Common myeloid progenitor, CD34-positive (primary cell): ENCODE measurements at regions not wholly inside any gene's neighbourhood (a gene's known extent, or its start where the extent isn't known, plus 50 kb on each side); places are given as distances from the start of the nearest gene placed in this dataset.

ENCODE experiments used
- CTCF ChIA-PET: fragments of 350-600 bp; sonication (Branson Sonifier 250); formaldehyde crosslinking; loops from one replicate; lab custom pipeline; 2021; ENCODE audit warnings: antibody characterized with exemption; lab: Charles Lee
- POLR2A ChIA-PET: fragments of 350-600 bp; sonication (Branson Sonifier 250); formaldehyde crosslinking; loops from one replicate; lab custom pipeline; 2021; ENCODE audit warnings: antibody characterized with exemption; lab: Charles Lee
- DNase-seq, 3 donors: peaks; one replicate each; pipeline versions ENCODE4 v3.0.0 to v3.0.0-alpha.2; 2013
- H3K27ac ChIP-seq, 2 experiments: 1 replicate in 1 of 2; 2 replicates in 1 of 2; pipeline ENCODE4 v1.7.0; 2013; ENCODE audit warnings: inconsistent platforms in 2 of 2, low read length in 2 of 2, mild to moderate bottlenecking in 2 of 2, low read depth in 1 of 2, moderate library complexity in 1 of 2; ENCODE audit not compliant: severe bottlenecking in 2 of 2, insufficient read depth in 1 of 2, poor library complexity in 1 of 2
- H3K27me3 ChIP-seq, 5 experiments: replicated peaks in 2 of 5; 1 replicate in 3 of 5; 2 replicates in 2 of 5; pipeline versions ENCODE4 v1.6.1 to v1.7.0; 2013; ENCODE audit warnings: low read length in 4 of 5, mild to moderate bottlenecking in 2 of 5, moderate library complexity in 2 of 5, inconsistent platforms in 1 of 5; ENCODE audit not compliant: insufficient read depth in 5 of 5, control insufficient read depth in 4 of 5
- H3K36me3 ChIP-seq, 4 experiments: 1 replicate in 2 of 4; 2 replicates in 2 of 4; pipeline versions ENCODE4 v1.6.1 to v1.7.0; 2013; ENCODE audit warnings: low read length in 3 of 4, control low read depth in 1 of 4, mild to moderate bottlenecking in 1 of 4; ENCODE audit not compliant: control insufficient read depth in 4 of 4, insufficient read depth in 4 of 4
- H3K4me1 ChIP-seq, 4 experiments: 1 replicate in 3 of 4; 2 replicates in 1 of 4; pipeline versions ENCODE4 v1.6.1 to v1.7.1; 2013; ENCODE audit warnings: low read length in 3 of 4, mild to moderate bottlenecking in 3 of 4, control low read depth in 1 of 4, inconsistent platforms in 1 of 4, moderate library complexity in 1 of 4; ENCODE audit not compliant: control insufficient read depth in 4 of 4, insufficient read depth in 4 of 4; ENCODE audit errors: control extremely low read depth in 1 of 4
- H3K4me3 ChIP-seq, 7 experiments: 1 replicate in 4 of 7; 2 replicates in 3 of 7; pipeline versions ENCODE4 v1.5.1 to v1.7.0; 2013; ENCODE audit warnings: mild to moderate bottlenecking in 7 of 7, low read length in 6 of 7, moderate library complexity in 6 of 7, inconsistent platforms in 2 of 7, low read depth in 2 of 7, control low read depth in 1 of 7; ENCODE audit not compliant: insufficient read depth in 4 of 7, control insufficient read depth in 1 of 7; ENCODE audit errors: extremely low read depth in 1 of 7
- H3K9me3 ChIP-seq, 5 experiments: 1 replicate in 4 of 5; 2 replicates in 1 of 5; pipeline versions ENCODE4 v1.6.1 to v1.7.1; 2013; ENCODE audit warnings: low read length in 4 of 5, mild to moderate bottlenecking in 2 of 5, inconsistent platforms in 1 of 5, low read depth in 1 of 5, moderate library complexity in 1 of 5; ENCODE audit not compliant: control insufficient read depth in 4 of 5, insufficient read depth in 2 of 5; ENCODE audit errors: control extremely low read depth in 1 of 5
- whole genome bisulfite sequencing: methylation state at CpG from one replicate; pipeline ENCODE4 v1.1.5; 2013; ENCODE audit not compliant: insufficient coverage; 5-methylcytosine and 5-hydroxymethylcytosine counted together

GRCh38 chr1:9482403-9482802, 56.9 kb upstream of the SLC25A33 start:
- Histone ChIP-seq H3K4me3 (no peak overlapping the region), H3K27ac (no peak overlapping the region), H3K36me3 (no peaks in the 10 kb centered on the region), H3K9me3 (no peaks in the 10 kb centered on the region), H3K4me1 (no peaks in the 10 kb centered on the region), H3K27me3 (peaks cover 0 to 5% (median 0%) of the 10 kb centered on the region in 5 experiments)
- ChIA-PET CTCF (no interaction called here), POLR2A (no interaction called here)
- DNase-seq, result no peak
- WGBS, result 87% methylated on average over 9 of the region's 9 CpGs

DNA sequence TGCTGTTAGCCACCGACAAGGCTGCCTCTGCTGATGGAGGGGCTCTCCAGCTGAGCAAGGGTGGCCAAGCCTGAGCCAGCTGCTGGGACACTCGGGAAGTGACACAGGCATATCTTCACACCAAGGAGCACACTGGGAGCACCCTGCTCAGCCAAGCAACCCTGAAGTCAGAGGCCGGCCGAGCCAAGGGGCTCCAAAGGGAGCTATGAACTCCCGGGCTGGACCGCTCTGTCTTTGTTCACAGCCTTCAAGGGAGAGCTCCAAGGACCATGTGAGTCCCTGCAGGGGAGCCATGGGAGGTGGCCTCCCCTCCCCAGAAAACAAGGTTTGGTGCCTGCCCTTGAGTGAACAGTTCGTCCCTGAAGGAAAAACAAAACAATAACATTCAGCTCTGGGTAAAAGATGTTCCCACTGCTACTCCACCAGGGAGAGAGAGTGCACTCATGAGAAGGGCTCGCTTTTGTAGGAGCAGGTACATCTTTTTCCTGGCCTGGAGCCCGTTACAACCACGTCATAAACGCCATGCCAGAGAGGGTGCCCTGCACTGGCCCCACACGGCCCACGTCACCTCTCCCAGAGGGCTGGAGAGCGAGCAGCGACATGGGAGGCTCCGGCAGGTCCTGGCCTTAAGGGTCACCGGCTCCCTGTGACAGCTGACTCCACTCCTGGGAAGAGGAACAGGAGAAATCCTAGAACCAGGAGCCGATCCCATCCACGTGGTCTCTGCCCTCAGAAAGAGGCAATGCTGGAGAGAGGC, 56.3 kb upstream of the SLC25A33 start:
- Histone ChIP-seq H3K36me3 (no peaks in the 10 kb centered on the region), H3K4me3 (no peak overlapping the region), H3K4me1 (no peaks in the 10 kb centered on the region), H3K27ac (no peak overlapping the region), H3K27me3 (peaks cover 0 to 5% (median 0%) of the 10 kb centered on the region in 5 experiments), H3K9me3 (no peaks in the 10 kb centered on the region)
- no peak for DNase-seq
- WGBS, result 95% methylated on average over 16 of the region's 19 CpGs
- ChIA-PET CTCF (interaction anchor here (1.0 to 1.2 kb wide), 2 partner anchors 11 to 15 kb away, joined by 3 read pairs; no protein-coding TSS in a partner anchor), POLR2A (no interaction called here)

GRCh38 chr1:9486466-9487140, 52.7 kb upstream of the SLC25A33 start:
- DNase-seq, result no peak
- WGBS, result 90% methylated on average over 12 of the region's 12 CpGs
- no peaks in the 10 kb centered on the region for H3K9me3 ChIP-seq
- H3K4me3 ChIP-seq, result no peak overlapping the region
- H3K36me3 ChIP-seq, result no peaks in the 10 kb centered on the region
- ChIA-PET CTCF (interaction anchor here (0.7 kb wide), 1 partner anchor 38 kb away, joined by 3 read pairs; no protein-coding TSS in a partner anchor), POLR2A (no interaction called here)
- H3K4me1 ChIP-seq, result peaks cover 0 to 4% (median 0%) of the 10 kb centered on the region in 4 experiments
- H3K27ac ChIP-seq, result no peak overlapping the region
- H3K27me3 ChIP-seq, result peaks cover 0 to 3% (median 0%) of the 10 kb centered on the region in 5 experiments
